GM18951 (cell line): ENCODE measurements at regions not wholly inside any gene's neighbourhood (a gene's known extent, or its start where the extent isn't known, plus 50 kb on each side); places are given as distances from the start of the nearest gene placed in this dataset.

Source experiments
- POLR2A ChIP-seq: IDR thresholded peaks from 4 replicates; pipeline ENCODE4 v1.6.1; 2011; ENCODE audit warnings: mild to moderate bottlenecking; ENCODE audit not compliant: insufficient read length, insufficient read depth; ENCODE audit errors: extremely low read depth
- in situ Hi-C: fragments of 300-500 bp; cut with MboI; formaldehyde crosslinking; loops from one replicate; pipeline ENCODE4 v1.12.0; 2022; ENCODE audit warnings: low sequenced_read_pairs, mixed read lengths, inconsistent platforms; ENCODE audit not compliant: unreplicated experiment

DNA sequence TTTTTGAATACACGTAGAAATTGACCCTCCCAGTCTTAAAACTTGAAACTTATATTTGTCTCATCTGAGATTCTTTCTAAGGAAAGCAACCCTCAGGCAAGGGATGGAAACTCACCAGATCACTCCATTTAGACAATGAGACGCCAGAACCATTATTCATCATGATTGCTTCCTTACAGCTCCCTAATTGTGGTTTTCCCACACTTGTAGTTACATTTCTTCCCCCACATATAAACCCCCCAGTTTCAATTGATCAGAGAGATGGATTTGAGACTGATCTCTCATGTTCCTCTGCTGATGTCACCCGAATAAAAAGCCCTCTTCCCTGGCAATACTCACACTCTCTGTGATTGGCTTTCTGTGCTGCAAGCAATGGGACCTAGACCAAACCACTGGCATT, 197.9 kb upstream of the STARD13 start:
- in situ Hi-C loops, result no loop called here
- no peak for TF ChIP-seq POLR2A

- no peak for TF ChIP-seq POLR2A
- in situ Hi-C loops, result no loop called here
These were observed 199.7 kb upstream of the STARD13 start for GRCh38 chr13:33485247-33485646.

GRCh38 chr13:33487575-33488243, 202.2 kb upstream of the STARD13 start:
- TF ChIP-seq POLR2A, result no peak
- in situ Hi-C loops, result no loop called here

GRCh38 chr13:33489563-33489962, 204.0 kb upstream of the STARD13 start:
- in situ Hi-C loops, result no loop called here
- no peak for TF ChIP-seq POLR2A

GRCh38 chr13:33490461-33491327, 205.1 kb upstream of the STARD13 start:
- in situ Hi-C loops, result no loop called here
- no peak for TF ChIP-seq POLR2A

DNA sequence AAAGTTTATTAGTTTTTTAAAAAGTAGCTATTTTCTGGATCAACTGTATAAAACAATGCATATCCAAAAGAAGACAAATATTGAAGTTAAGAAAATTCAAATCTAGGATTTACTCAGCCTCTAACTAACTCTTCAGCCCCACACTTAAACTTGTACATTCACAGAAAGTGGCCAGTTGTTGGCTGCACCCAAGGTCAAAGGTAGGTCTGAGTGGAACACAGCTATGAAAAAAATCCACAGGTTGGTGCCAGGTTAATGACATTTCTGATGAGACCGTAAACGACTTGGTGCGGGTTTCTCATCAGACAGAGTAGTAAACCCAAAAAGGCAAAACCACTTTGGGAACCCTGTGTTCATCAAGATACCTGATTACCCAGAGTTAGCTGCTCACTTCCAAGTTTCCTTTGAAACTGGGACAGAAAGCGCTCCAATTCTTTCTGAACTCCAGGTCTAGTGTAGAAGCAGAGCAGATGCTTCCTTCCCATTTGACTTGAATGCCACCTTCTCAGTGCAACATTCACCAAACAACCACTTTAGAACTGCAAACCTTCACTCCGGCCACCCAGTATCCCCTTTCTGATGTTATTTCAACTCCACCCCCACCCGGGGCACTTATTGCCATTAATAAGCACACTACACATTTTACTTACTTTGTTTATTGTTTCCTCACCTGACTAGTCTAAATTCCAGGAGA, 208.3 kb upstream of the STARD13 start:
- in situ Hi-C loops, result no loop called here
- no peak for TF ChIP-seq POLR2A

GRCh38 chr13:33494596-33495204, 209.1 kb upstream of the STARD13 start:
- no peak for TF ChIP-seq POLR2A
- in situ Hi-C loops, result no loop called here

DNA sequence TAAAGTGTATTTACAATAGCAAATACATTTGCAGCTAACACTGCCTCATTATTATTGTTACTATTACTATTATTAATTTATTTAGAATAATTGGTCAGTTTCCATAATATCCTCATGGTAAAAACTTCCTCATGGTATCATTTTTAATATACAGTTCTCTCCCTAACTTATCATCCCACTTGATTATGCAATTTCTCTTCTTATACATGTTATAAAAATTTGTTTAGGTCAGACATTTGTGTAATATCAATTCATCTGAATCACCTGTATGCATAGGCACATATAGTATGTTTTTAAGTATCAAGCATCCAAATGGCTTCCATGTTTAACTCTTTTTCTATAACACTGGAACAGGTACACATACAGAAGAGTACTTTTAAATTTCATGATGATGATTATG, 210.8 kb upstream of the STARD13 start:
- in situ Hi-C loops, result no loop called here
- TF ChIP-seq POLR2A, result no peak

GRCh38 chr13:33497146-33497845, 211.7 kb upstream of the STARD13 start:
- TF ChIP-seq POLR2A, result no peak
- in situ Hi-C loops, result no loop called here

DNA sequence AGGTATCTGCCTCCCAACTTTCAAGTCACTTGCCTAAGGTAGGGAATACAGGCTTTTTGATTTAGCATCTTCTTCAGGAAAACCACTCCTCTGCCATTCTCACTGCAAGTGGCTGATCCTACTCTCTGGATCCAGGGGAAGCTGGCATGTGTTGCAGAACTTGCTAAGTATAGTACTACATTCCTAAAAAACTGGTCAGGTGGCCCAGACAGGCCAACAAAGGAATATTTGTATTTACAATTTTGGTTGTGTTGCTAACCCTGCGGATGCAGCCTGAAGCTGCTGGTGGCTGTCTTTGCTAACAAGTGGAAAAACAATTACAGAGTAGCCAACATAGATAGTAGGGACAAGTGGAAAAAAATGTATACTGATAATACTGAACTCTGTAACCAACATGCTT, 222.5 kb upstream of the STARD13 start:
- in situ Hi-C loops, result no loop called here
- TF ChIP-seq POLR2A, result no peak

GRCh38 chr13:33509642-33510229, 224.2 kb upstream of the STARD13 start:
- TF ChIP-seq POLR2A, result no peak
- in situ Hi-C loops, result no loop called here

DNA sequence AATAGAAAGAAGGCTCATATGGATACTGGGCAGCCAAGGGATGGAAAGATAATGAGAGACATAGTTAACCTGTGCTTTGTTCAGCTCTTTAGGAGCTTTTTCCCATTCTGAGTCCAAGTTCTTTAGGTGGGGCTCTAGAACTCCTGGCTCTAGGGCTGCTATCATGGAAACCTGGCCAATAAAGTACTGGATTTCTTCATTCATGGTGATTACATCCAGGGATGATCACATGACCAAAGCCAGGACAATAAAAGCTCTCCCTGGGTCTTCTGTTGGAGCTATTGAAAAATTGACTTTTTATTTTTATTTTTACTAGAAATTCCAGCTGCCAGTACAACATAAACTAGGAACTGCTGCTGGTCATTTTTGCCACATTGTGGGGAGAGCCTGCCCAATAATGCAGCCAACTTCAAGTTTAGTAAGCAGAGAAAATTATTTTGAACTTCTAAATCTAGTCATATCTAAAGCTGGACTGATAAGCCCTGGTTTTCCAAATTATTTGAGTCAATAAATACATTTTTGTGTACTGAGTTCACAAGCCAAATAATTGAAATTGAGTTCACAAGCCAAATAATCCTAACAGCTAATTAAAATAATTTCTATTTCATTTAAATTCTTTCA, 224.9 kb upstream of the STARD13 start:
- no peak for TF ChIP-seq POLR2A
- in situ Hi-C loops, result no loop called here
